K562 (cell line): ENCODE measurements at regions not wholly inside any gene's neighbourhood (a gene's known extent, or its start where the extent isn't known, plus 50 kb on each side); places are given as distances from the start of the nearest gene placed in this dataset.

Experiments
- ATAC-seq: fragments of 200-7000 bp; cut with Tn5 transposase; 3 replicates; pipeline ENCODE4 v1.9.1; 2020; ENCODE audit warnings: moderate library complexity
- BruUV-seq: library from RNA; stranded (reverse); fragments of 400-500 nt; replicated peaks from 2 replicates; lab custom pipeline; 2021; lab: Mats Ljungman, UMichigan
- CTCF ChIA-PET: fragments of 300-600 bp; formaldehyde crosslinking; extraction: SDS; loops from one replicate; lab custom pipeline; 2021; ENCODE audit warnings: low intra/inter-chr PET ratio; lab: Yijun Ruan, JAX
- POLR2A ChIA-PET: fragments of 300-600, 350-650 bp; sonication (Branson Sonifier 250); formaldehyde crosslinking; extraction: SDS; loops from one replicate; lab custom pipeline; 2021; ENCODE audit warnings: antibody characterized with exemption, inconsistent platforms; lab: Yijun Ruan, JAX
- DNase-seq, 4 experiments: peaks; one replicate each; pipeline versions ENCODE4 v3.0.0 to v3.0.0-alpha.2; 2011 to 2018; ENCODE audit warnings: low spot score in 3 of 4, mixed read lengths in 3 of 4; ENCODE audit errors: extremely low read depth in 1 of 4
- FAIRE-seq: peaks from 2 replicates; lab custom pipeline; 2011; peaks lifted over from hg19 to GRCh38; lab: Jason Lieb, UNC
- H2AFZ ChIP-seq: 2 replicates; pipeline ENCODE4 v1.6.0; 2011; ENCODE audit warnings: low read depth, low read length, control low read depth, inconsistent platforms
- H3K27ac ChIP-seq: fragments of 200-600 bp; 3 replicates; pipeline ENCODE4 v1.8.0; 2011; ENCODE audit warnings: low read depth, mild to moderate bottlenecking, control low read depth, inconsistent platforms, low read length, moderate library complexity, mixed read lengths; ENCODE audit errors: extremely low read depth
- H3K27me3 ChIP-seq, 2 experiments: fragments of 300-600 bp in 1 of 2; 2 replicates in 1 of 2; 3 replicates in 1 of 2; pipeline versions ENCODE4 v1.6.0 to v1.8.0; 2011; ENCODE audit warnings: inconsistent platforms in 2 of 2, low read length in 2 of 2, mild to moderate bottlenecking in 1 of 2, mixed read lengths in 1 of 2, moderate library complexity in 1 of 2; ENCODE audit not compliant: control insufficient read depth in 2 of 2, insufficient read depth in 2 of 2
- H3K36me3 ChIP-seq: fragments of 300-600 bp; 3 replicates; pipeline ENCODE4 v1.8.0; 2011; ENCODE audit warnings: mild to moderate bottlenecking, low read length, inconsistent platforms; ENCODE audit not compliant: control insufficient read depth, insufficient read depth
- H3K4me1 ChIP-seq, 2 experiments: fragments of 200-600 bp in 1 of 2; replicated peaks in 1 of 2; 2 replicates in 1 of 2; 3 replicates in 1 of 2; pipeline versions ENCODE4 v1.5.1 to v1.8.0; 2011; ENCODE audit warnings: inconsistent platforms in 2 of 2, low read length in 2 of 2, mild to moderate bottlenecking in 1 of 2, mixed read lengths in 1 of 2, moderate library complexity in 1 of 2; ENCODE audit not compliant: control insufficient read depth in 2 of 2, insufficient read depth in 2 of 2
- H3K4me2 ChIP-seq: 2 replicates; pipeline ENCODE4 v1.6.1; 2011; ENCODE audit warnings: low read length, control low read depth, inconsistent platforms, mixed read lengths; ENCODE audit not compliant: insufficient read depth
- H3K4me3 ChIP-seq: fragments of 200-600 bp; sonication (generic), shearing (Covaris generic); 2 replicates; pipeline ENCODE4 v1.5.1; 2016; ENCODE audit warnings: control low read depth, inconsistent platforms
- H3K79me2 ChIP-seq: fragments of 200-600 bp; 3 replicates; pipeline ENCODE4 v1.8.0; 2011; ENCODE audit warnings: low read length, inconsistent platforms; ENCODE audit not compliant: control insufficient read depth, insufficient read depth
- H3K9ac ChIP-seq, 2 experiments: 2 replicates each; pipeline versions ENCODE4 v1.6.0 to v1.6.1; 2011; ENCODE audit warnings: low read depth in 2 of 2, low read length in 2 of 2, control low read depth in 1 of 2, inconsistent platforms in 1 of 2, mild to moderate bottlenecking in 1 of 2, mixed read lengths in 1 of 2; ENCODE audit not compliant: insufficient read depth in 1 of 2
- H3K9me1 ChIP-seq: one replicate; pipeline ENCODE4 v1.6.0; 2011; ENCODE audit warnings: inconsistent platforms, mild to moderate bottlenecking, low read length, moderate library complexity; ENCODE audit not compliant: control insufficient read depth, insufficient read depth
- H3K9me3 ChIP-seq: replicated peaks from 2 replicates; pipeline ENCODE4 v1.5.1; 2011; ENCODE audit warnings: low read depth, low read length, inconsistent platforms; ENCODE audit not compliant: control insufficient read depth, insufficient read depth
- H4K20me1 ChIP-seq: replicated peaks from 2 replicates; pipeline ENCODE4 v1.6.1; 2011; ENCODE audit warnings: low read length, inconsistent platforms, mixed read lengths; ENCODE audit not compliant: control insufficient read depth, insufficient read depth
- ARID1B ChIP-seq: fragments of 450-650 bp; IDR thresholded peaks from 2 replicates; pipeline ENCODE4 v1.6.1; 2016; ENCODE audit warnings: antibody characterized with exemption, mild to moderate bottlenecking, inconsistent platforms
- BRD4 ChIP-seq: fragments of 200-600 bp; sonication (generic); IDR thresholded peaks from 2 replicates; pipeline ENCODE4 v1.6.1; 2017; ENCODE audit warnings: inconsistent platforms
- E2F4 ChIP-seq: sonication (generic); formaldehyde crosslinking; IDR thresholded peaks from 2 replicates; pipeline ENCODE4 v1.8.0; 2022; ENCODE audit warnings: mild to moderate bottlenecking, low read depth, missing genetic modification reagents
- ELF4 ChIP-seq: fragments of 450-650 bp; formaldehyde crosslinking; IDR thresholded peaks from 2 replicates; pipeline ENCODE4 v1.4.0; 2022; ENCODE audit warnings: missing genetic modification characterization
- IRF1 ChIP-seq: sonication (generic); formaldehyde crosslinking; IDR thresholded peaks from 2 replicates; pipeline ENCODE4 v1.8.0; 2022; ENCODE audit warnings: missing genetic modification reagents, mild to moderate bottlenecking, borderline replicate concordance
- JUN ChIP-seq, 2 experiments: sonication (generic) in 1 of 2; formaldehyde crosslinking in 1 of 2; IDR thresholded peaks; 2 replicates each; pipeline versions ENCODE4 v1.6.1 to v1.8.0; 2012 to 2022; ENCODE audit warnings: borderline replicate concordance in 2 of 2, mild to moderate bottlenecking in 2 of 2, improper control_type of control experiment in 1 of 2, low read depth in 1 of 2, low read length in 1 of 2, missing genetic modification reagents in 1 of 2
- KDM1A ChIP-seq, 2 experiments: fragments of 450-650 bp; IDR thresholded peaks; 2 replicates each; pipeline ENCODE4 v1.6.1; 2016; ENCODE audit warnings: mild to moderate bottlenecking in 2 of 2
- PBX2 ChIP-seq, 2 experiments: IDR thresholded peaks in 1 of 2; conservative IDR thresholded peaks in 1 of 2; 2 replicates each; pipeline ENCODE4 v1.6.1; 2016; ENCODE audit warnings: low read depth in 2 of 2, mild to moderate bottlenecking in 1 of 2, missing compliant biosample characterization in 1 of 2, missing genetic modification characterization in 1 of 2, moderate library complexity in 1 of 2
- RCOR1 ChIP-seq, 2 experiments: IDR thresholded peaks; 2 replicates each; pipeline ENCODE4 v1.6.1; 2012; ENCODE audit warnings: low read depth in 2 of 2, low read length in 2 of 2, borderline replicate concordance in 1 of 2, improper control_type of control experiment in 1 of 2
- SMARCA4 ChIP-seq: fragments of 450-650 bp; IDR thresholded peaks from 2 replicates; pipeline ENCODE4 v1.6.1; 2016
- SMARCE1 ChIP-seq: fragments of 450-650 bp; IDR thresholded peaks from 2 replicates; pipeline ENCODE4 v1.7.1; 2016; ENCODE audit warnings: mild to moderate bottlenecking
- SPI1 ChIP-seq: IDR thresholded peaks from 2 replicates; pipeline ENCODE4 v1.6.1; 2011; ENCODE audit warnings: low read depth, low read length, control low read depth, borderline replicate concordance
- STAT5B ChIP-seq: fragments of 250-450 bp; sonication (Bioruptor Pico); IDR thresholded peaks from 2 replicates; pipeline ENCODE4 v1.8.0; 2021; ENCODE audit warnings: mild to moderate bottlenecking, inconsistent platforms
- WGBS: fragments of 100-300 bp; shearing (Covaris generic); methylation state at CpG from one replicate; pipeline ENCODE4 v1.1.6; 2016; ENCODE audit warnings: low coverage, mixed read lengths; ENCODE audit not compliant: insufficient coverage; ENCODE audit errors: missing lambda C conversion rate; 5-methylcytosine and 5-hydroxymethylcytosine counted together
- in situ Hi-C: fragments of 300-500 bp; cut with MboI; formaldehyde crosslinking; loops from 4 replicates; pipeline ENCODE4 v1.15.0; 2018; ENCODE audit warnings: inconsistent platforms, mixed read lengths
- intact Hi-C: fragments of 100-400 bp; cut with micrococcal nuclease; formaldehyde crosslinking; loops from 2 replicates; pipeline ENCODE4 v1.14.2; 2022
- TF ChIP-seq, protein P1 (sequence below): fragments of 450-650 bp; IDR thresholded peaks from 2 replicates; pipeline ENCODE4 v1.6.1; 2016

- TF ChIP-seq, protein P1, sequence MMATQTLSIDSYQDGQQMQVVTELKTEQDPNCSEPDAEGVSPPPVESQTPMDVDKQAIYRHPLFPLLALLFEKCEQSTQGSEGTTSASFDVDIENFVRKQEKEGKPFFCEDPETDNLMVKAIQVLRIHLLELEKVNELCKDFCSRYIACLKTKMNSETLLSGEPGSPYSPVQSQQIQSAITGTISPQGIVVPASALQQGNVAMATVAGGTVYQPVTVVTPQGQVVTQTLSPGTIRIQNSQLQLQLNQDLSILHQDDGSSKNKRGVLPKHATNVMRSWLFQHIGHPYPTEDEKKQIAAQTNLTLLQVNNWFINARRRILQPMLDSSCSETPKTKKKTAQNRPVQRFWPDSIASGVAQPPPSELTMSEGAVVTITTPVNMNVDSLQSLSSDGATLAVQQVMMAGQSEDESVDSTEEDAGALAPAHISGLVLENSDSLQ, result no peak
- no peak for TF ChIP-seq KDM1A (IDR thresholded peaks at IDR 0.05)
- TF ChIP-seq ELF4 (CRISPR knock-in tag), result no peak
- TF ChIP-seq, all 486 proteins: peak for 0
Observed at GRCh38 chr12:47314996-47315395, 235.2 kb upstream of the AMIGO2 start (continued).

- H3K9me3 ChIP-seq, result no peaks in the 10 kb centered on the region
- POLR2A ChIA-PET, result interaction anchor here (0.6 kb wide), 1 partner anchor 80 kb away, joined by 3 read pairs; no protein-coding TSS in a partner anchor
- CTCF ChIA-PET, result no interaction called here
- FAIRE-seq (no peak), DNase-seq (peak in 1 of 4 experiments; percentile 11), ATAC-seq (no peak)
- H3K4me2 ChIP-seq, result no peak overlapping the region
- no peak overlapping the region for H3K27ac ChIP-seq
- BruUV-seq, result no TSS peak
- intact Hi-C loops (no loop called here), in situ Hi-C loops (no loop called here)
- 33% methylated on average over 3 of the region's 3 CpGs for WGBS
- H3K27me3 ChIP-seq, result no peaks in the 10 kb centered on the region
- no peak overlapping the region for H2AFZ ChIP-seq
- no peak overlapping the region for H3K9ac ChIP-seq
- H3K4me1 ChIP-seq, result peaks cover 0 to 7% of the 10 kb centered on the region in 2 experiments; a peak in 2 of 5 replicates
- H3K79me2 ChIP-seq, result no peaks in the 10 kb centered on the region
- H3K4me3 ChIP-seq, result no peak overlapping the region
- H4K20me1 ChIP-seq, result no peaks in the 10 kb centered on the region
- no peaks in the 10 kb centered on the region for H3K9me1 ChIP-seq
- H3K36me3 ChIP-seq, result no peaks in the 10 kb centered on the region
- TF ChIP-seq SMARCA4 (peak; percentile 17; the same call in 1 of the 2 replicates), E2F4 (CRISPR knock-in tag) (no peak), ARID1B (peak; percentile 18; the same call in 1 of the 2 replicates), IRF1 (CRISPR knock-in tag) (no peak), STAT5B (CRISPR knock-in tag) (no peak), SPI1 (peak; percentile 97), BRD4 (no peak), JUN (IDR thresholded peaks at IDR 0.05; ENCODE audit: borderline replicate concordance, low read depth, low read length) (no peak), JUN (CRISPR knock-in tag; IDR thresholded peaks at IDR 0.05; ENCODE audit: borderline replicate concordance) (no peak), PBX2 (CRISPR knock-in tag; IDR thresholded peaks at IDR 0.05; ENCODE audit: low read depth) (no peak), PBX2 (tag; conservative IDR thresholded peaks at IDR 0.05; ENCODE audit: low read depth) (no peak), SMARCE1 (peak; percentile 45; the same call in 1 of the 2 replicates), RCOR1 (IDR thresholded peaks at IDR 0.05; ENCODE audit: borderline replicate concordance in 1 of 2, low read depth in 2 of 2, low read length in 2 of 2) (0 out of 4 replicates have a peak, but pooled peaks of 1 of the 2 experiments have one; percentile 43)
Observed at GRCh38 chr12:47312808-47313426, 233.2 kb upstream of the AMIGO2 start.
